A673 (cell line): ENCODE measurements at regions not wholly inside any gene's neighbourhood (a gene's known extent, or its start where the extent isn't known, plus 50 kb on each side); places are given as distances from the start of the nearest gene placed in this dataset.

Experiments
- EZH2 ChIP-seq: fragments of 200-600 bp; sonication (generic); IDR thresholded peaks from 2 replicates; pipeline ENCODE4 v1.6.1; 2017; ENCODE audit warnings: borderline replicate concordance, low read depth, mild to moderate bottlenecking, mixed read lengths, antibody characterized with exemption, low read length; ENCODE audit not compliant: poor library complexity, severe bottlenecking
- TF ChIP-seq, protein P1 (sequence below): fragments of 300-800, 200-600 bp; sonication (generic); conservative IDR thresholded peaks from 2 replicates; pipeline ENCODE4 v1.5.1; 2017; ENCODE audit warnings: low read depth, mild to moderate bottlenecking, antibody characterized with exemption, low read length, moderate library complexity, mixed read lengths

DNA sequence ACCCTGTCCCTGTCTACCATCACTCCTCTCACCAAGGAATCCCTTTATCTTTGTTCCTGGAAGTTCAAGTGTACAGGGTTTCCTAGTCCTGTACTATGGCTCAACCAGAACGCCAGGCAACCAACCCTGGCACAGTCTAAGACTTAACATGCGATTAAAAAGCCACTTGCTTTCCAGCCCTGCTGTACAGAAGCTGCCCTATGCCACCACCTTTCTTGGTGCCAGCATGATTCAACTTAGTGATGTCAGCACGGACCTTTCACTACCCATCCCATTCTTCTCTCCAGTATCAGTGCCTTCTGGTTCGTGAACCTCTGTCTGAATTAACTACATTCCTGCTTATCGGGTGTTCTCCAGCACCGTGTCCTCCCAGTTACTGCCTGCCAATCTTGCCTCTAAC lies 151.1 kb downstream of the KLF12 start:
- TF ChIP-seq, protein P1, sequence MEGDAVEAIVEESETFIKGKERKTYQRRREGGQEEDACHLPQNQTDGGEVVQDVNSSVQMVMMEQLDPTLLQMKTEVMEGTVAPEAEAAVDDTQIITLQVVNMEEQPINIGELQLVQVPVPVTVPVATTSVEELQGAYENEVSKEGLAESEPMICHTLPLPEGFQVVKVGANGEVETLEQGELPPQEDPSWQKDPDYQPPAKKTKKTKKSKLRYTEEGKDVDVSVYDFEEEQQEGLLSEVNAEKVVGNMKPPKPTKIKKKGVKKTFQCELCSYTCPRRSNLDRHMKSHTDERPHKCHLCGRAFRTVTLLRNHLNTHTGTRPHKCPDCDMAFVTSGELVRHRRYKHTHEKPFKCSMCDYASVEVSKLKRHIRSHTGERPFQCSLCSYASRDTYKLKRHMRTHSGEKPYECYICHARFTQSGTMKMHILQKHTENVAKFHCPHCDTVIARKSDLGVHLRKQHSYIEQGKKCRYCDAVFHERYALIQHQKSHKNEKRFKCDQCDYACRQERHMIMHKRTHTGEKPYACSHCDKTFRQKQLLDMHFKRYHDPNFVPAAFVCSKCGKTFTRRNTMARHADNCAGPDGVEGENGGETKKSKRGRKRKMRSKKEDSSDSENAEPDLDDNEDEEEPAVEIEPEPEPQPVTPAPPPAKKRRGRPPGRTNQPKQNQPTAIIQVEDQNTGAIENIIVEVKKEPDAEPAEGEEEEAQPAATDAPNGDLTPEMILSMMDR = no peak
- TF ChIP-seq EZH2 = no peak
